ENCODE measurements at regions not wholly inside any gene's neighbourhood (a gene's known extent, or its start where the extent isn't known, plus 50 kb on each side); places are given as distances from the start of the nearest gene placed in this dataset.

DNA sequence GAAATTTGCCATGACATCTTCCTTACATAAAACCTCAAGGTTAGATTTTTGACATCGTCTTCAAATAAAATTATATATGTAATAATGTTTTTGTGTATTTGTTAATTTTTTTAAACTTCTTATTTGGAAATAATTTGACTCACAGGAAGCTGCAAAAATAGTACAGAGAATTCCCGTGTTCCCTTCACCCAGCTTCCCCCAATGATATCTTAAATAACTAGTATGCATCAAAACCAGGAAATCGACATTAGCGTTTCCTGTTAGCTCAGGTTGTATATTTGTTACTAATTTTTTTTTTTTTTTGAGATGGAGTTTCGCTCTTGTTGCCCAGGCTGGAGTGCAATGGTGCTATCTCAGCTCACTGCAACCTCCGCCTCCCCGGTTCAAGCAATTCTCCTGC, 86.3 kb upstream of the SPRY4 start:
- TF ChIP-seq CTCF (IDR thresholded peaks at IDR 0.05), result no peak
- no peak for ATAC-seq (ENCODE audit: low FRiP score)

DNA sequence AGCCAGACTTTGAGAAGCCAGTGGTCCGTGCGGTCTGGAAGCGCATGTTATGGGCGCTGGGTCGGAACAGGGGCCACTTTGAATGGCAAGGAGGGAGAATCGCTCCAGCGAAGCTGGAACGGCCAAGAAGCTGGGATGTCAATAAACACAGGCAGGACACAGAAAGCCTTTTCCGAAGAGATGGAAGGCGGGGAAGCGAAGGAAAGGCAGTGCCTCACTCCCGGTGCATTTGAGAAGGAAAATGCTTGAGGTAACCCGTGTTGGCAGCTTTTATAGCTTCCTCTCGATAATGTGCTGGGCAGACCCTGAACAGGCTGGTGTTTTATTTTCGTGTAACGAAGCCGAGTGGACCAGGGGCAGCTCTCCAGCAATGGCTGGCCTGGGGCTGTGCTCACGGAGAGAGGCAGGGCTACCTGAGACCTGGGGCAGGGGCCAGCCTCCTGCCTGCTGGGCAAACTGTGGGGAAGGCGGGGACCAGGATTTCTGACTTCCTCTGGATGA, 84.2 kb upstream of the SPRY4 start:
- DNase-seq (ENCODE audit: low spot score) (no peak), ATAC-seq (ENCODE audit: low FRiP score) (no peak)
- TF ChIP-seq CTCF (IDR thresholded peaks at IDR 0.05), result no peak

More for the DNA sequence above, 86.3 kb upstream of the SPRY4 start:
- DNase-seq (ENCODE audit: low spot score), result no peak

GRCh38 chr5:142408536-142408935, 83.7 kb upstream of the SPRY4 start:
- no peak for TF ChIP-seq CTCF (IDR thresholded peaks at IDR 0.05)
- no peak for ATAC-seq (ENCODE audit: low FRiP score)
- no peak for DNase-seq (ENCODE audit: low spot score)

- TF ChIP-seq CTCF (IDR thresholded peaks at IDR 0.05), result no peak
- ATAC-seq (ENCODE audit: low FRiP score), result no peak
- DNase-seq (ENCODE audit: low spot score), result no peak
Measured at GRCh38 chr5:142405814-142406395, 81.1 kb upstream of the SPRY4 start.

GRCh38 chr5:142405023-142405422, 80.2 kb upstream of the SPRY4 start:
- TF ChIP-seq CTCF (IDR thresholded peaks at IDR 0.05), result no peak
- DNase-seq (ENCODE audit: low spot score) (no peak), ATAC-seq (ENCODE audit: low FRiP score) (no peak)

GRCh38 chr5:142404046-142404477, 79.2 kb upstream of the SPRY4 start:
- TF ChIP-seq CTCF (IDR thresholded peaks at IDR 0.05), result no peak
- ATAC-seq (ENCODE audit: low FRiP score) (no peak), DNase-seq (ENCODE audit: low spot score) (no peak)

DNA sequence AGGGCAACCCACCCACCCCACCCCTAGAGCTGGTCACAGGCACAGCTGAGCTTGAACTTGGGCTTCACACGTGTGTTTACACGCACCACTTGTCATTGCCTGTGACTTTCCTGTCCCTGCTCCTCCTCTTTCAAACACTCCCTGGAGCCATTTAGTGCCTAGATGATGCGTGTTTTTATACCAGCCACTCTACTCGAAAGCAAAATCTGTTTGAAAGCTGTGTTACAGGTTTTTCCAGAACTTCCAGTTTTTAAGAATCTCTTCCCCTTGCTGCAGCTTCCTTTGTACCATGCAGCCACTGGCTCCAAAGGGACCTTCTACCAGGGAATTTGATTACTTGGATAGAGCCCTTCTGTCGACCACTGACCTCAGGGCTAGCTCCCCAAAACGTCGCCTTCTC, 78.8 kb upstream of the SPRY4 start:
- no peak for TF ChIP-seq CTCF (IDR thresholded peaks at IDR 0.05)
- ATAC-seq (ENCODE audit: low FRiP score), result no peak
- DNase-seq (ENCODE audit: low spot score), result no peak

Data from omental fat pad (tissue), 3 donors.